ENCODE measurements at regions not wholly inside any gene's neighbourhood (a gene's known extent, or its start where the extent isn't known, plus 50 kb on each side); places are given as distances from the start of the nearest gene placed in this dataset.

- Histone ChIP-seq H3K4me1 (ENCODE audit: low read length) (peaks cover 7% of the 10 kb centered on the region), H3K27ac (ENCODE audit: low read length) (no peak overlapping the region), H3K36me3 (replicated peaks; ENCODE audit: low read depth, low read length) (no peaks in the 10 kb centered on the region), H3K79me2 (ENCODE audit: low read length) (no peaks in the 10 kb centered on the region), H4K20me1 (ENCODE audit: insufficient read depth, low read length) (no peaks in the 10 kb centered on the region), H3K4me3 (ENCODE audit: low read length) (no peak overlapping the region), H3K9me3 (ENCODE audit: insufficient read depth, low read length) (no peaks in the 10 kb centered on the region), H3K9ac (ENCODE audit: low read length) (no peak overlapping the region), H3K27me3 (ENCODE audit: low read depth, low read length) (no peaks in the 10 kb centered on the region), H3K4me2 (ENCODE audit: low read length) (no peak overlapping the region), H2AFZ (ENCODE audit: low read depth, low read length) (no peak overlapping the region)
- TF ChIP-seq CTCF (IDR thresholded peaks at IDR 0.05; ENCODE audit: low read depth, low read length) (no peak), EZH2phosphoT487 (IDR thresholded peaks at IDR 0.05; ENCODE audit: low read depth) (no peak)
Observed at GRCh38 chr12:77343291-77343690, 277.9 kb upstream of the E2F7 start.

- no peaks in the 10 kb centered on the region for H3K27me3 ChIP-seq (ENCODE audit: low read depth, low read length)
- H3K4me1 ChIP-seq (ENCODE audit: low read length), result no peaks in the 10 kb centered on the region
- H2AFZ ChIP-seq (ENCODE audit: low read depth, low read length), result no peak overlapping the region
- TF ChIP-seq EZH2phosphoT487 (IDR thresholded peaks at IDR 0.05; ENCODE audit: low read depth) (no peak), CTCF (IDR thresholded peaks at IDR 0.05; ENCODE audit: low read depth, low read length) (no peak)
- no peaks in the 10 kb centered on the region for H3K79me2 ChIP-seq (ENCODE audit: low read length)
- no peak overlapping the region for H3K27ac ChIP-seq (ENCODE audit: low read length)
- H3K9ac ChIP-seq (ENCODE audit: low read length), result no peak overlapping the region
- no peak overlapping the region for H3K4me2 ChIP-seq (ENCODE audit: low read length)
- no peak overlapping the region for H3K4me3 ChIP-seq (ENCODE audit: low read length)
- no peaks in the 10 kb centered on the region for H4K20me1 ChIP-seq (ENCODE audit: insufficient read depth, low read length)
- H3K9me3 ChIP-seq (ENCODE audit: insufficient read depth, low read length), result no peaks in the 10 kb centered on the region
- no peaks in the 10 kb centered on the region for H3K36me3 ChIP-seq (replicated peaks; ENCODE audit: low read depth, low read length)
Observed at GRCh38 chr12:77342253-77342652, 276.9 kb upstream of the E2F7 start.

GRCh38 chr12:77339610-77340009, 274.2 kb upstream of the E2F7 start:
- Histone ChIP-seq H3K4me2 (ENCODE audit: low read length) (no peak overlapping the region), H3K4me3 (ENCODE audit: low read length) (no peak overlapping the region), H3K27me3 (ENCODE audit: low read depth, low read length) (no peaks in the 10 kb centered on the region), H4K20me1 (ENCODE audit: insufficient read depth, low read length) (no peaks in the 10 kb centered on the region), H3K79me2 (ENCODE audit: low read length) (no peaks in the 10 kb centered on the region), H2AFZ (ENCODE audit: low read depth, low read length) (no peak overlapping the region), H3K4me1 (ENCODE audit: low read length) (no peaks in the 10 kb centered on the region), H3K27ac (ENCODE audit: low read length) (no peak overlapping the region), H3K9me3 (ENCODE audit: insufficient read depth, low read length) (no peaks in the 10 kb centered on the region), H3K36me3 (replicated peaks; ENCODE audit: low read depth, low read length) (no peaks in the 10 kb centered on the region), H3K9ac (ENCODE audit: low read length) (no peak overlapping the region)
- no peak for TF ChIP-seq CTCF (IDR thresholded peaks at IDR 0.05; ENCODE audit: low read depth, low read length)
- TF ChIP-seq EZH2phosphoT487 (IDR thresholded peaks at IDR 0.05; ENCODE audit: low read depth), result no peak

- H2AFZ ChIP-seq (ENCODE audit: low read depth, low read length), result no peak overlapping the region
- no peak overlapping the region for H3K4me2 ChIP-seq (ENCODE audit: low read length)
- H3K27ac ChIP-seq (ENCODE audit: low read length), result no peak overlapping the region
- no peaks in the 10 kb centered on the region for H3K9me3 ChIP-seq (ENCODE audit: insufficient read depth, low read length)
- H3K4me3 ChIP-seq (ENCODE audit: low read length), result no peak overlapping the region
- no peaks in the 10 kb centered on the region for H3K36me3 ChIP-seq (replicated peaks; ENCODE audit: low read depth, low read length)
- no peaks in the 10 kb centered on the region for H3K4me1 ChIP-seq (ENCODE audit: low read length)
- TF ChIP-seq CTCF (IDR thresholded peaks at IDR 0.05; ENCODE audit: low read depth, low read length) (no peak), EZH2phosphoT487 (IDR thresholded peaks at IDR 0.05; ENCODE audit: low read depth) (no peak)
- no peak overlapping the region for H3K9ac ChIP-seq (ENCODE audit: low read length)
- no peaks in the 10 kb centered on the region for H3K79me2 ChIP-seq (ENCODE audit: low read length)
- no peaks in the 10 kb centered on the region for H3K27me3 ChIP-seq (ENCODE audit: low read depth, low read length)
- H4K20me1 ChIP-seq (ENCODE audit: insufficient read depth, low read length), result no peaks in the 10 kb centered on the region
Observed at GRCh38 chr12:77337362-77337761, 272.0 kb upstream of the E2F7 start.
